NCI-H1048 (cell line): ENCODE measurements at regions not wholly inside any gene's neighbourhood (a gene's known extent, or its start where the extent isn't known, plus 50 kb on each side); places are given as distances from the start of the nearest gene placed in this dataset.

Experiments used
- DNase-seq: peaks from one replicate; lab custom pipeline; 2025; lab: John Stamatoyannopoulos, UW

GRCh38 chr13:107912745-107913144, 302.6 kb downstream of the LIG4 start:
- DNase-seq: no peak

- DNase-seq: no peak
These were observed 308.1 kb downstream of the LIG4 start for GRCh38 chr13:107907065-107907805.

DNA sequence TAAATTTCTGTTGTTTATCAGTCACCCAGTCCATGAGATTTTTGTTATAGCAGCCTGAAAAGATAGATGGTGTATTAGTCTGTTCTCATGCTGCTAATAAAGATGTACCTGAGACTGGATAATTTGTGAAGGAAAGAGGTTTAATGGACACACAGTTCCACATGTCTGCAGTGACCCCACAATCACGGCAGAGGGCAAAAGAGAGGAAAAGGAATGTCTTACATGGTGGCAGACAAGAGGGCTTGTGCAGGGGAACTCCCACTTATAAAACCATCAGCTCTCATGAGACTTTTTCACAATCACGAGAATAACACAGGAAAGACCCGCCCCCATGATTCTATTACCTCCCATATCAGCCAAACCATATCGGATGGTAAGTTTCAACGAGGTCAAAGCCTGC, 309.2 kb downstream of the LIG4 start:
- DNase-seq: no peak

DNA sequence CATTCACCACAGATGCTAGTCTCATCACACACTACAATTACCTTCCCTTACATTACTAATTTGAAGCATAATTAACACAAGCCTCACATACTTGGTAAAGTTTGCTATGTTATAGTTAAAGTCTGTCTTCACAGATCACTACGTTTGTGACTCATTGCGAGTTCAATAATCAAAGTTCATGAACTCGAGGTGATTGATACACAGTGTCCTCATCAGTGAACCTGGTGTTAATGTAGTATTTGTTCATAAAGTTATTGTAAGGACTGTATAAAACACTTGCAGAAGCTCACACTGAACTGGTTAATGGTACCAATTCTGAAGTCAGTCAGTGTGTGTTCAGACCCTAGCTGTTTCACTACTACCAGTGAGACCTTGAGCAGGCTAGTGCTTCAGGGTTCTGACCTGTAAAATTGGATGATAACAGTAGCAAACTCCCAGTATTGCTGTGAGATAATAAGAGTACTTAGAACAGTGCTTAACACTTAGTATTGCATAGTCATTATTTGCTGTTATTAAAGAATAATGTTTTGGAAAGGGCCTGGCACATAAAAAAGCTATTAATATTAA, 313.3 kb downstream of the LIG4 start:
- no peak for DNase-seq

GRCh38 chr13:107901230-107901629, 314.1 kb downstream of the LIG4 start:
- DNase-seq: no peak

DNA sequence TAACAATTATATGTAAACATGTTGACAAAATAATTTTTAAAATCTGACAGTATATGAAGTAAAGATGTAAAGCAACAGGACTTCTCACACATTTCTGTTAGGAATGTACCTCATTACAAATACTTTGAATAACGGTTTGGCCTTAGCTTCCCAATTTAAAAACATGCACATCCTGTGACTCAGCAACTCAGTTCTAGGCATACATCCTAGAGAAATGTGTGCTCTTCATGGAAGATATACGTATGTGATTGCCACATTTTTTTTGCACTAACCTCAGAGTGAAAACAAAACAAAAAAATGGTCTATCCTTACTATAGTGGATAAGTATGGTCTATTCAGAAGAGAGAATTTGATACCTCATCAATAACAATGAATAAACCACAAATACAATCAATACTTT, 314.6 kb downstream of the LIG4 start:
- no peak for DNase-seq

DNA sequence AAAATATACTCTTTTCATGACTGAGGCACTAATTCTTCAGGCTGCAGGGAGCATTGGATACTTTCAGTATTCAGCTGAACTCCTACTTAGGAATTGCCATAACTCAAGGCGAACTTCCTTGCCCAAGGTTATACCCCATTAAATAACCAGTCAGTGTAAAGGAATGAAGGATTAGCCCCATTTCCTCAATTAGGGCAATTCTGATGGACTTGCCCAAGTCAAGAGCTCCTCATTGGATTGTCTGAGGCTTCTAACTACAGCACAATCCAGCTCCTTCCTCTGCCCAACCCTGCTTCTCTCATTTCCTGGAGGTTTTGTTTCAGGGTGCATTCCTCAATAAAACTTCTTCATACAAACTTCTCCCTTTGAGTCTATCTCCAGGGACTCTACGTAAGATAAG, 329.2 kb downstream of the LIG4 start:
- DNase-seq: no peak

DNA sequence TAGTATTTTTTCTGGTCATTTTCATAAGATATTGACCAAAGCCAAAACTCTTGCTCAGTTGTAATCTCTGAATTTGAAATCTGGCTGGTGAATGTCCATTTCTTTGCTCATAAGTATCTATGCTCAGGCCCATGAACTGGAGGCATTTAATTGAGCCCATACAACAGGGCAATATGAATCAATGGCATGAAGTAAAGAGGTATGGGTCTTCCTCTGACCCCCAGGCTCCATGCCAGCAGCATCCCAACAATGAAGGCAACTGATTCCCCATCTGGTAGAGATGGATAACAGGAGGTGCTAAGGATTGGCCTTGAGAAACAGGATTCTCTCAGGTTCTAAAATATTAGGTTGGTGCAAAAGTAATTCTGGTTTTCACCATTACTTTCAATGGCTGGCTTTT, 330.8 kb downstream of the LIG4 start:
- DNase-seq: no peak

DNA sequence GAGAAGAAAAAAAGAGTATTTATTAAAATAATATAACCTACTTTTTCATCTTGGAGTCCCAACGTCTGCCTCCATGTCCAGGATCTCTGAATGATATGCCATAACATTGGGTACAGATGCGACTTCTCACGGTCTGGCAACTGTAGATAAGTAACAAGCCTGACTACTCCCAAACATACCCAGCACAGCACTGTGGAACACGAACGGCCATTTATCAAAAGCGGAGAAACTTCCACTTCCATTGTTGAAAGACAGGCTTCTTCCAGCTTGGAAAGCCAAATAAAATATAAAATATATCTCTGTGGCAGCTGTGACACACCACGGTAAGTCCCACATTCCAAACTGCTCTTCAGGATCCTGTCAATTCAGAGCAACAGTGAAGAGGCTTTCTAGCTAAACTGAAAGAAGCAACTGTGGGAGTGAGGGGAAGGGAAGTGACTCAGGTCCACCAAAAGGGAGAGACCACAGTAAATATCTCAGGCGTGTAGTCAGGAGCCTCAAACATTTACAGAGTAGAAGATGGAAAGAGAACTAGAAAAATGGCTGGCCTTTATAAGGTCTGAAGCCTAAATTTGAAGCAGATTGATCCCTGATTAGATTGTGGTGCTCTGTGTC, 331.7 kb downstream of the LIG4 start:
- no peak for DNase-seq

DNA sequence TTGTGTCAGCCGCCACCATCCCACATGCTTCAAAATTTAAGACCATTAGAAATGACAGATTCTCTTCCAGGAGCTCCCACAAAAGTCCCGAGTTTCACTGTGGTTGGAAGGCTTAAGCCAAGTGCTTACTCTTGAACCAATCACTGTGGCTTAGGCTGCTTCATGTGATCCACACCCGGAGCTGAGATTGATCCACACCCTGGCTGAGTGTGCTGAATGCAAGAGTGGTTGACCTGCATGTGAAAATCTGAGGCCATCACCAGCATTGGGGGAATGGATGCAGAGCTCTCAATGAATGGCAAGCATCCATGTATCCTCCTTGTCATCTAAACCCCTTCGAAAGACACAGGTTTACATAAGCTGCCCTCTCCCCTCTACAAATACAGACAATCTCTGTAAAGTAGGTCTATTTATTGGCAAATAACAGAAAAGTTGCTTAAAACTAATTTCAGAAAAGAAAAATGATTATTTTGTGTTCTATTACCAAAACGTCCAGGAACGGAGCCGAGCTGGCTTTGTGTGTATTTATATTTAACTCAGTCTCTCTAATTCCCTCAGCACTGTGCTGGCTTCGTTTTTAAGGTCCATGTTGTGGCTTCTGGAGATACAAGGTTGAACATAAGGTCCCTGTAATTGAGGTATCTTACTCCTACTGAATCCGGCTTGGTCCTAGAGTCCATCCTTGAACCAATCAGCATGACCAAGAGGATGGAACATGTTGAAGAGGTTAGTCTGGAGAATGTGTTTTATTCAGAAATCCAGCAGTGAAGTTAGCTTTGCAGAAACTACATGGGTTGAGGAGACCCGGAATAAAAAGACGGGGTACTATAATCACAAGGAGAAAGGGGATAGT, 332.4 kb downstream of the LIG4 start:
- DNase-seq: no peak

DNA sequence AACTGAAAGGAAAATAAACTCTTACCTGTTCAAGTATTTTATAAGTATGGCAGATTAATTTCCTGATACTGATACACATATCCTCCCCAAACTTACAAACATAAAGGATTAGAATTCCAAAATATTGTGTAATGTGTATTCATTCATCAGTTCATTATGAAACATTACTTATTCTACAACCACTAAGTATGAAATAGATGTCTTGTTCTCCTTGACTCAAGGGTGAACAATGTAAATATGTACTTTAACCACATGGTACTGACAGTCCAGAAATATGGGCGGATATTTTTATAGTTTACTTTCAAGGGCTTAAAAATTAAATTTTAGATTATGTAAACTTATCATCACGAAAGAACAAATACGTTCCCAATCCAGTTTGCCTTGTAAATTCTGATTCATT, 334.0 kb downstream of the LIG4 start:
- no peak for DNase-seq

DNA sequence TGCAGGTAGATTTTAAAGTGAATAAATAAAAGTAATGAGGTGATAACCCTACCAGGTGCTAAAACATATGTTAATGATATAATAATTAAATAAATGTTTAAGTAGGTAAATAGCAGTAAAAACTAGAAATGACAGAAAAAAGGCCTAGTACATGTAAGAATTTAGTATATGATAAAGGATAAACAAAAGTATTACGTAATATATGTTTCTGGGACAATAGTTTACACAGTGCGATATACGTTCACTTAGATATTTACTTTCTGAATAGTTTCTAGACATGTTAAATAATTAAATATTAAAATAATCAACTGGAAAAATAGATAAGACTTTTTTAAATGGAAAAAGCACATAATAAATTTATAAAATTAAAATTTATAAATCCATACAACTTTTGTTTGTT, 340.9 kb downstream of the LIG4 start:
- no peak for DNase-seq

DNA sequence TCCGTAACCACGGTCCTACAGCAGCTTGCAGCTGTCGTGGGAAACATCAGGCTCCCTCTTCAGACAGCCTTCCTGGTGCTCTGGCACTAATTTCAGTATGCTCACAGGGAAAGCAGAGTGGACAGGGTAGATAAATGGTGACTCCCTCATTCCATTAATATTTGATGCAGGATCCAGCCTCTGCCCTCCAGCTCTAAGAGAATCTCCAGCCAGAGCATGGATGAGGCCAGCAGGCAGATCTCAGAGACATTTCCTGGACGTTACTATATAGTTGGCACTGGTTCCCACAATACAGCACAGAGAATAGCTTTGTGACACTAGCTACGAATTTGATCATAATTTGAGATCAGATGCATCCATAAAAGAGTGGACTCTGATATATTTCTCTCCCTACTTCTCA, 341.4 kb downstream of the LIG4 start:
- no peak for DNase-seq

GRCh38 chr13:107870400-107870799, 344.9 kb downstream of the LIG4 start:
- no peak for DNase-seq

- peak; percentile 25 for DNase-seq
These were observed 347.4 kb downstream of the LIG4 start for GRCh38 chr13:107867701-107868661.

DNA sequence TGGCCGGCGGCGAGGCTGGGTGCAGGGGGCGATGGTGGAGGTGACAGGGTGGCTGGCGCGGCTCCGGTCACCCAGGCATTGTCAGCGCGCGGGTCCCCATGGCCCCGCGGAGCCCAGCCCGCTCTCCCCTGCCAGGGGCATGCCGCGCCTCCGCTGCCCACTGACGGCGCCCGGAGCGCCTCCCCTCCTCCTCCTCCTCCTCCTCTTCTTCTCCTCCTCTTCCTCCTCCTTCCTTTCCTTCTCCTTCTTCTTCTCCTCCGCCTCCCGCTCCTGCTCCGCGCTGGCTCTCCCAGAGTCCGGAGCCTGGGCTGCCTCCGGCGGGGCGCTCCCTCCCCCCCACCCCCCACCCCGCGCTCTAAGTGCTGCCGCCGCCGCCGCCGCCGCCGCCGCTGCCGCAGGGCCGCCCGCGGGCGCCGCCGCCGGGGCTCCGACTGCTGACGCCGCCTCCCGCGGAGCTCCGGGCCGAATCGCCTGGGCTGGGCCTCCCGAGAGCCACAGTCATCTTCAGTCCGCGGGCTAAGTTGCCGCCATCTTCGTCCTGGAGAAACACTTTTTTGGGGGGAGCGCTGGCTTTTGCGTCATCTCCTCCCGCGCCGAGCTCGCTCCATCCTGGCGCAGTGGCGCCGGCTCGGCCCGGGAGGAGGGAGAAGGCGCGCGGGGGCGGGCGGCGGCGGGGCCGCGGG, 348.3 kb downstream of the LIG4 start:
- DNase-seq: no peak

DNA sequence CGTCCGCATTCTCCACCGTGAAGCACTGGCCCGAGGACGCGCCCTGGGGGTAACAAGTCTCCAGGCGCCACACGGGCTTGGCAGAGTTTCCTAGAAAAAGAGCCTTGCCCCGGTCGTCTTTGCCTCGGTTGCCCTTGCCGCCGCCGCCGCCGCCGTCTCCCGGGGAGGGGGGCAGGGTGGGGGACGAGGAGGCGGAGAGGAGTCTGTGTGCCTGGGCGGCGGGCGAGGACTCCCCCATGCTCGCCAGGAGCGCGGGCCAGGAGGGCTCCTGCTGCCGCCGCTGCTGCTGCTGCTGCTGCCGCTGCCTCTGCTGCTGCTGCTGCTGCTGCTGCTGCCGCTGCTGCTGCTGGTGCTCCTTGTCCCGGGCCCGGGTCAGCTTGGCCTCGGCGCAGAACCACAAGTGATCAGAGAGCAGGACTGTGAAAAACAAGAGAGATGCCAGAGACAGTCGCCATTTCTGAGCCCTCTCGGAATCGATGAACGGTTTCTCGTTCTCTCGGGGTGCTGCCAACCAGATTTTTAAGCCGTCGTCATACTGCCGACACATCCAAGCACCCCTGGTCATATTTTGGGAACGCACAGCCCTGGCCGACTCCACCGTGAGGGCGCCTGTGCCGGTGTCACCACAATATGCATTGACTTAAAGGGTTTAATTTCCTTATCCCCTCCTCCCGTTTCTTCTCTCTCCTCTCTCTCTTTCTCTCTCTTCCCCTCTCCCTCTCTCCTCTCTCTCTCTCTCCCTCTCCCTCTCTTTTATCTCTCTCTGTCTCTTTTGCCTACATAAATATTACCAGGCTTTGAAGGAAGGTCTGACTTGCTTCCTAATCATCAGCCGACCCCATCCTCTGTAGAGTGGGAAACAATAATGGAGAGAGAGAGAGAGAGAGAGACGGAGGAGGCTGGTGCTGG, 349.1 kb downstream of the LIG4 start:
- DNase-seq: no peak

DNA sequence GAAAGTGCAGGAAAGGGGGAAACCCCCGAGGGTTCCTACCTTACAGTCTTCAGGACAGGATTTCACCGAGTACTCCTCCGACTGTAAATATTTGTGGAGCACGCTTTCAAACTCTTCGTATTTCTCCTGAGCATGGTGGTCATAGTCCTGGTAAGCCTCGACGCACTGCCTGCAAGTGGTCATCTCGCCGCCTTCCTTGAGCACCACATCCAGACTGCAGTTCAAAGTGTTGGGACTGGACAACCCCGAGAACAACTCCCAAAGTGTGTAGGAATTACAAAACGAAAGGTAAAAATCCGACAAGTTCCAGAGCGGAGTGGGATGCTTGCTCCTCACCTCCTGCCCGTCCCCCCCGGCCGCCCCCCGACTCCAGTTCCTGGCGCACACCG, 349.7 kb downstream of the LIG4 start:
- no peak for DNase-seq

DNA sequence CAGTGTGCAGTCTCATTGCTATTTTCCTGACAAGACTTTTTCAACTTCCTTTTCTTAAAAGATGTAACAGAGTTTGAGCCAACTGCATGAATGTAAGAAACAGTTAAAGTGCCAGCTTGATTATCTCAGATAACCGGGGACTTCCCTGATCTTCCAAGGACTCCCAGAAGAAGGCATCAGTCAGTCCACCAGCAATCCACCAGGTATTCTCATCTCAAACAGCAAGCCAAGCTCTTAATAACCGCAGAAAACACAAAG, 350.1 kb downstream of the LIG4 start:
- no peak for DNase-seq
